ENCODE measurements at regions not wholly inside any gene's neighbourhood (a gene's known extent, or its start where the extent isn't known, plus 50 kb on each side); places are given as distances from the start of the nearest gene placed in this dataset.

- no peaks in the 10 kb centered on the region for H3K36me3 Mint-ChIP-seq
- H3K9me3 Mint-ChIP-seq (ENCODE audit: low read depth) = no peaks in the 10 kb centered on the region
- H3K4me3 Mint-ChIP-seq = no peak overlapping the region
- H3K27ac Mint-ChIP-seq = no peak overlapping the region
- H3K27me3 Mint-ChIP-seq = no peaks in the 10 kb centered on the region
- H3K4me1 Mint-ChIP-seq (ENCODE audit: low read depth) = peaks cover 2% of the 10 kb centered on the region
Observed at GRCh38 chr20:50393990-50394561, 116.1 kb upstream of the PTPN1 start.

- peaks cover 2% of the 10 kb centered on the region for H3K4me1 Mint-ChIP-seq (ENCODE audit: low read depth)
- H3K27ac Mint-ChIP-seq = no peak overlapping the region
- H3K4me3 Mint-ChIP-seq = no peak overlapping the region
Observed at GRCh38 chr20:50394569-50394968, 115.6 kb upstream of the PTPN1 start.

GRCh38 chr20:50395251-50395729 is 114.9 kb upstream of the PTPN1 start:
- H3K4me3 Mint-ChIP-seq = no peak overlapping the region
- peaks cover 2% of the 10 kb centered on the region for H3K4me1 Mint-ChIP-seq (ENCODE audit: low read depth)
- H3K27me3 Mint-ChIP-seq = no peaks in the 10 kb centered on the region
- no peaks in the 10 kb centered on the region for H3K9me3 Mint-ChIP-seq (ENCODE audit: low read depth)
- no peaks in the 10 kb centered on the region for H3K36me3 Mint-ChIP-seq
- no peak overlapping the region for H3K27ac Mint-ChIP-seq

More at GRCh38 chr20:50394569-50394968, 115.6 kb upstream of the PTPN1 start:
- no peaks in the 10 kb centered on the region for H3K27me3 Mint-ChIP-seq
- H3K36me3 Mint-ChIP-seq = no peaks in the 10 kb centered on the region
- no peaks in the 10 kb centered on the region for H3K9me3 Mint-ChIP-seq (ENCODE audit: low read depth)

GRCh38 chr20:50395914-50396488 is 114.2 kb upstream of the PTPN1 start:
- H3K9me3 Mint-ChIP-seq (ENCODE audit: low read depth) = no peaks in the 10 kb centered on the region
- no peak overlapping the region for H3K4me3 Mint-ChIP-seq
- no peaks in the 10 kb centered on the region for H3K27me3 Mint-ChIP-seq
- H3K4me1 Mint-ChIP-seq (ENCODE audit: low read depth) = peaks cover 2% of the 10 kb centered on the region
- H3K36me3 Mint-ChIP-seq = no peaks in the 10 kb centered on the region
- no peak overlapping the region for H3K27ac Mint-ChIP-seq

GRCh38 chr20:50396623-50397022 is 113.6 kb upstream of the PTPN1 start:
- Mint-ChIP-seq H3K36me3 (no peaks in the 10 kb centered on the region), H3K27ac (no peak overlapping the region), H3K9me3 (ENCODE audit: low read depth) (no peaks in the 10 kb centered on the region), H3K4me1 (ENCODE audit: low read depth) (peaks cover 2% of the 10 kb centered on the region), H3K4me3 (no peak overlapping the region), H3K27me3 (no peaks in the 10 kb centered on the region)

- H3K4me3 Mint-ChIP-seq = no peak overlapping the region
- H3K27ac Mint-ChIP-seq = no peak overlapping the region
- no peaks in the 10 kb centered on the region for H3K36me3 Mint-ChIP-seq
- H3K27me3 Mint-ChIP-seq = no peaks in the 10 kb centered on the region
- peaks cover 2% of the 10 kb centered on the region for H3K4me1 Mint-ChIP-seq (ENCODE audit: low read depth)
- H3K9me3 Mint-ChIP-seq (ENCODE audit: low read depth) = no peaks in the 10 kb centered on the region
Observed at GRCh38 chr20:50397058-50397457, 113.1 kb upstream of the PTPN1 start.

GRCh38 chr20:50398064-50398463 is 112.1 kb upstream of the PTPN1 start:
- H3K4me1 Mint-ChIP-seq (ENCODE audit: low read depth) = no peaks in the 10 kb centered on the region
- no peaks in the 10 kb centered on the region for H3K27me3 Mint-ChIP-seq
- H3K4me3 Mint-ChIP-seq = no peak overlapping the region
- no peaks in the 10 kb centered on the region for H3K36me3 Mint-ChIP-seq
- H3K27ac Mint-ChIP-seq = no peak overlapping the region
- H3K9me3 Mint-ChIP-seq (ENCODE audit: low read depth) = no peaks in the 10 kb centered on the region

GRCh38 chr20:50398471-50398820 is 111.7 kb upstream of the PTPN1 start:
- H3K4me1 Mint-ChIP-seq (ENCODE audit: low read depth) = no peaks in the 10 kb centered on the region
- no peak overlapping the region for H3K27ac Mint-ChIP-seq

GRCh38 chr20:50398821-50399554 is 111.2 kb upstream of the PTPN1 start:
- H3K9me3 Mint-ChIP-seq (ENCODE audit: low read depth) = no peaks in the 10 kb centered on the region

More at GRCh38 chr20:50398471-50398820, 111.7 kb upstream of the PTPN1 start:
- H3K36me3 Mint-ChIP-seq = no peaks in the 10 kb centered on the region
- no peaks in the 10 kb centered on the region for H3K9me3 Mint-ChIP-seq (ENCODE audit: low read depth)
- H3K27me3 Mint-ChIP-seq = no peaks in the 10 kb centered on the region
- no peak overlapping the region for H3K4me3 Mint-ChIP-seq

GRCh38 chr20:50399555-50399916 is 110.6 kb upstream of the PTPN1 start:
- Mint-ChIP-seq H3K36me3 (no peaks in the 10 kb centered on the region), H3K9me3 (ENCODE audit: low read depth) (no peaks in the 10 kb centered on the region), H3K27ac (no peak overlapping the region), H3K4me3 (no peak overlapping the region), H3K27me3 (no peaks in the 10 kb centered on the region), H3K4me1 (ENCODE audit: low read depth) (no peaks in the 10 kb centered on the region)

More at GRCh38 chr20:50398821-50399554, 111.2 kb upstream of the PTPN1 start:
- no peaks in the 10 kb centered on the region for H3K36me3 Mint-ChIP-seq
- H3K4me3 Mint-ChIP-seq = no peak overlapping the region
- no peaks in the 10 kb centered on the region for H3K4me1 Mint-ChIP-seq (ENCODE audit: low read depth)
- no peaks in the 10 kb centered on the region for H3K27me3 Mint-ChIP-seq
- no peak overlapping the region for H3K27ac Mint-ChIP-seq

- Mint-ChIP-seq H3K9me3 (ENCODE audit: low read depth) (no peaks in the 10 kb centered on the region), H3K27me3 (no peaks in the 10 kb centered on the region), H3K36me3 (no peaks in the 10 kb centered on the region), H3K4me3 (no peak overlapping the region), H3K27ac (no peak overlapping the region), H3K4me1 (ENCODE audit: low read depth) (no peaks in the 10 kb centered on the region)
Observed at GRCh38 chr20:50399917-50400704, 110.1 kb upstream of the PTPN1 start.

GRCh38 chr20:50400705-50401586 is 109.2 kb upstream of the PTPN1 start:
- Mint-ChIP-seq H3K36me3 (no peaks in the 10 kb centered on the region), H3K9me3 (ENCODE audit: low read depth) (no peaks in the 10 kb centered on the region), H3K27ac (no peak overlapping the region), H3K4me1 (ENCODE audit: low read depth) (no peaks in the 10 kb centered on the region), H3K4me3 (no peak overlapping the region), H3K27me3 (no peaks in the 10 kb centered on the region)

GRCh38 chr20:50401587-50402418 is 108.4 kb upstream of the PTPN1 start:
- Mint-ChIP-seq H3K27ac (no peak overlapping the region), H3K27me3 (no peaks in the 10 kb centered on the region), H3K4me1 (ENCODE audit: low read depth) (no peaks in the 10 kb centered on the region), H3K4me3 (no peak overlapping the region), H3K9me3 (ENCODE audit: low read depth) (no peaks in the 10 kb centered on the region), H3K36me3 (no peaks in the 10 kb centered on the region)

Data from activated naive CD8-positive, alpha-beta T cell (primary cell).